Omental fat pad (tissue), 3 donors: ENCODE measurements at regions not wholly inside any gene's neighbourhood (a gene's known extent, or its start where the extent isn't known, plus 50 kb on each side); places are given as distances from the start of the nearest gene placed in this dataset.

Experiments
- ATAC-seq: fragments of 150-250 bp; one replicate; pipeline ENCODE4 v1.9.1; 2016; ENCODE audit warnings: mild to moderate bottlenecking, moderate library complexity; ENCODE audit not compliant: low FRiP score
- DNase-seq: peaks from one replicate; pipeline ENCODE4 v3.0.0-alpha.2; 2019; ENCODE audit warnings: low spot score
- TF ChIP-seq, protein P1 (sequence below), 3 donors: fragments of 450-650 bp; IDR thresholded peaks; one replicate each; pipeline ENCODE4 v1.5.1; 2016 to 2017; ENCODE audit warnings: antibody characterized with exemption in 3 of 3, mild to moderate bottlenecking in 3 of 3, moderate library complexity in 2 of 3

DNA sequence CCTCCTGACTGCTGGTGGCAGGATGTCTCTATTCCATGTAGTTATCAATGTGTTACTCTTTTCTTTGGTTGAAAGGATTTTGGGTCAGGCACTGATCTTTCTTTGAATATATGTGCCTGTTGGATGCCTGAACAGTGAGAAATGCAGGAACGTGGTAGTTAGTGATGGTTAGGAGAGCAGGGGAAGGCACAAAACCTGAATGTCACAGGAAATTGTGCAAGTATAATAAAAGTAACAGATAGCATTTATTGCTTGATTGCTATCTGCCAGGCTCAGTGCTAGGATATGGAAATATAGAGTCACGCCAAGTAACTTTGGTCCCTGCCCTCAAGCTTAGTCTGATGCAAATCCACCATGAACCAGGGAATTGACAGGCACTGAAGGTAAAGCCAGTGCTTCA lies 219.8 kb upstream of the FAT1 start:
- no peak for DNase-seq
- TF ChIP-seq, protein P1, sequence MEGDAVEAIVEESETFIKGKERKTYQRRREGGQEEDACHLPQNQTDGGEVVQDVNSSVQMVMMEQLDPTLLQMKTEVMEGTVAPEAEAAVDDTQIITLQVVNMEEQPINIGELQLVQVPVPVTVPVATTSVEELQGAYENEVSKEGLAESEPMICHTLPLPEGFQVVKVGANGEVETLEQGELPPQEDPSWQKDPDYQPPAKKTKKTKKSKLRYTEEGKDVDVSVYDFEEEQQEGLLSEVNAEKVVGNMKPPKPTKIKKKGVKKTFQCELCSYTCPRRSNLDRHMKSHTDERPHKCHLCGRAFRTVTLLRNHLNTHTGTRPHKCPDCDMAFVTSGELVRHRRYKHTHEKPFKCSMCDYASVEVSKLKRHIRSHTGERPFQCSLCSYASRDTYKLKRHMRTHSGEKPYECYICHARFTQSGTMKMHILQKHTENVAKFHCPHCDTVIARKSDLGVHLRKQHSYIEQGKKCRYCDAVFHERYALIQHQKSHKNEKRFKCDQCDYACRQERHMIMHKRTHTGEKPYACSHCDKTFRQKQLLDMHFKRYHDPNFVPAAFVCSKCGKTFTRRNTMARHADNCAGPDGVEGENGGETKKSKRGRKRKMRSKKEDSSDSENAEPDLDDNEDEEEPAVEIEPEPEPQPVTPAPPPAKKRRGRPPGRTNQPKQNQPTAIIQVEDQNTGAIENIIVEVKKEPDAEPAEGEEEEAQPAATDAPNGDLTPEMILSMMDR (IDR thresholded peaks at IDR 0.05) = no peak
- no peak for ATAC-seq

GRCh38 chr4:186946136-186946535 lies 222.5 kb upstream of the FAT1 start:
- no peak for ATAC-seq
- TF ChIP-seq, protein P1 (IDR thresholded peaks at IDR 0.05) = no peak
- no peak for DNase-seq

GRCh38 chr4:186946682-186947294 lies 223.1 kb upstream of the FAT1 start:
- TF ChIP-seq, protein P1 (IDR thresholded peaks at IDR 0.05) = no peak
- DNase-seq = no peak
- ATAC-seq = no peak

DNA sequence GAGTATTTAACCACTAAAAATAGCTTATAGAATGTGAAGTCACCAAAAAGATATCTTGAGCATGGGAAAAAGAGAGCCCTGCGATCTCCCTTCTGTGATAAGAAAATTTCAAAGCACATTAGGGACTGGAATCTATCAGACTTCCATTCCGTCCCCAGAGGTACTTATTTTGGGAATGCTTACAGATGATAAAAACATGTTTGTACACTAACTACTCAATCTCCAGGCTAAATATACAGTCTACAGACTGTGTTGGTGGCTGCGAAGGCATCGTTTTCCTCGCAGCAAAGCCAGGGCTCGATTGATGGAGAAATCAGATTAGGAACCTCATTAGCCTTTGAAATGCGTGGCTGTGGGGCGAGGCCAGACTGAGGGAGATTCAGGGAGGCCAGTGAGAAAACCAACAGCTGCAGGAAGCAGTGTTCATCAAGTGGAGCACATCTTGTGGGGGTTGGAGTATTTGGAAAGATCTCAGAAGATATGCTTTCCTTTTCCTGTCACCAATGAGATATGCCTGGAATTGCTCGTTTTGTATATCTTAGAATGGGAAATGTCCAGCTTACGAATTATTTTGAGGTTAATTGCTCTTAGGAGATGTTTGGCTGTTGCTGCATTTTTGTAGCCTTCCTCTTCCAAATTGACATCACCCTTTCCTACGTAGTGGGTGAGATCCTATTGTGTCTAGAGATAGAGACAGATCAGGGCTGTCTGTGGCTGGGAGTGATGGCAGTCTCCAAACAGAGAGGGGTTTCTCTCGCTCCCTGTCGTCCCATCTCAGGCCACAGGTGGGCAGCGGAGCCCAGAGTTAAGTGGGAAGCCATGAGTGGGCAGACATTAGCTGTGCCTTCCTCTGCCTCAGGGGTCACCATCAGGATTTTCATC lies 224.9 kb upstream of the FAT1 start:
- DNase-seq (no peak), ATAC-seq (no peak)
- TF ChIP-seq, protein P1 (IDR thresholded peaks at IDR 0.05) = no peak

- DNase-seq (no peak), ATAC-seq (no peak)
- TF ChIP-seq, protein P1 (IDR thresholded peaks at IDR 0.05) = no peak
These were observed 226.2 kb upstream of the FAT1 start for GRCh38 chr4:186949847-186950246.

DNA sequence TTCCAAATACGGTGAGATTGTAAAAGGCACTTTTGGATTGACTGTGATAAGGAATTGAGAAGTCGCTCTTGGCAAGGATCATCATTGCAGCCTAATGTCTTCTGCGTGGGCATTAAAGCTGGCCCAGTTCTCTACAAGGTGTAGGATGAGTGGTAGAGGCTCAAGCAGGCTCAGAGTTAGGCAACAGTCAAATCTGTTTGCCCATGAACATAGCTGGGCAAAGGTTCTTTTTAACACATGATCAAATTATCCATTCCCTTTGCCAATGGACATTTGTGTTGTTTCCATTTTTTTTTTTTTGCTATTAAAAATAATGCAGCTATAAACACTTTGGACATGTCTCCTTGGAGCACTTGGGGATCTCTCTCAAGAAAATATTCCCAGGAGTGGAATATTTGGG lies 229.1 kb upstream of the FAT1 start:
- DNase-seq (no peak), ATAC-seq (no peak)
- TF ChIP-seq, protein P1 (IDR thresholded peaks at IDR 0.05) = no peak
